H9 (cell line): ENCODE measurements at regions not wholly inside any gene's neighbourhood (a gene's known extent, or its start where the extent isn't known, plus 50 kb on each side); places are given as distances from the start of the nearest gene placed in this dataset.
A peak's percentile ranks its signal among the peaks of the same experiment; 100 is the strongest.

Experiments
- DNase-seq: peaks from one replicate; pipeline ENCODE4 v3.0.0-alpha.2; 2017
- H2AFZ ChIP-seq: one replicate; pipeline ENCODE4 v1.6.1; 2013; ENCODE audit warnings: mild to moderate bottlenecking, low read length, control low read depth, moderate library complexity
- H2AK5ac ChIP-seq: 2 replicates; pipeline ENCODE4 v1.6.1; 2013; ENCODE audit warnings: low read length, control low read depth, mixed read lengths; ENCODE audit not compliant: insufficient read length
- H2BK120ac ChIP-seq: one replicate; pipeline ENCODE4 v1.6.1; 2013; ENCODE audit warnings: low read depth, mild to moderate bottlenecking, low read length, control low read depth, inconsistent platforms; ENCODE audit not compliant: poor library complexity, severe bottlenecking
- H2BK12ac ChIP-seq: 2 replicates; pipeline ENCODE4 v1.6.1; 2013; ENCODE audit warnings: low read length, control low read depth, mixed read lengths, low read depth; ENCODE audit not compliant: insufficient read length
- H2BK15ac ChIP-seq: 2 replicates; pipeline ENCODE4 v1.6.1; 2013; ENCODE audit warnings: low read depth, low read length, control low read depth
- H2BK20ac ChIP-seq: one replicate; pipeline ENCODE4 v1.6.1; 2013; ENCODE audit warnings: low read depth, mild to moderate bottlenecking, low read length, control low read depth, inconsistent platforms; ENCODE audit not compliant: poor library complexity, severe bottlenecking
- H2BK5ac ChIP-seq: 2 replicates; pipeline ENCODE4 v1.6.1; 2013; ENCODE audit warnings: low read length, control low read depth, mixed read lengths; ENCODE audit not compliant: insufficient read length
- H3K14ac ChIP-seq: 2 replicates; pipeline ENCODE4 v1.6.1; 2013; ENCODE audit warnings: low read length, control low read depth; ENCODE audit not compliant: insufficient read depth
- H3K18ac ChIP-seq: 2 replicates; pipeline ENCODE4 v1.6.1; 2013; ENCODE audit warnings: low read depth, mild to moderate bottlenecking, mixed read lengths, low read length, control low read depth; ENCODE audit not compliant: insufficient read length
- H3K23ac ChIP-seq: 2 replicates; pipeline ENCODE4 v1.6.1; 2013; ENCODE audit warnings: low read length, control low read depth, mixed read lengths, low read depth; ENCODE audit not compliant: insufficient read length
- H3K23me2 ChIP-seq: 2 replicates; pipeline ENCODE4 v1.6.1; 2013; ENCODE audit warnings: low read depth, mild to moderate bottlenecking, mixed read lengths, low read length, control low read depth; ENCODE audit not compliant: insufficient read length, poor library complexity, severe bottlenecking
- H3K27ac ChIP-seq: 2 replicates; pipeline ENCODE4 v1.5.1; 2013; ENCODE audit warnings: low read length, control low read depth, mixed read lengths, low read depth; ENCODE audit not compliant: insufficient read length
- H3K27me3 ChIP-seq: 2 replicates; pipeline ENCODE4 v1.6.1; 2013; ENCODE audit warnings: low read length, control low read depth, inconsistent platforms; ENCODE audit not compliant: insufficient read depth
- H3K4ac ChIP-seq: 2 replicates; pipeline ENCODE4 v1.6.1; 2013; ENCODE audit warnings: low read depth, mild to moderate bottlenecking, control low read depth, inconsistent platforms, low read length, moderate library complexity
- H3K4me1 ChIP-seq: 2 replicates; pipeline ENCODE4 v1.6.1; 2013; ENCODE audit warnings: low read length, control low read depth, inconsistent platforms; ENCODE audit not compliant: insufficient read depth
- H3K4me2 ChIP-seq: 2 replicates; pipeline ENCODE4 v1.6.1; 2013; ENCODE audit warnings: low read length, control low read depth, mixed read lengths; ENCODE audit not compliant: insufficient read length, insufficient read depth
- H3K56ac ChIP-seq: 2 replicates; pipeline ENCODE4 v1.6.1; 2013; ENCODE audit warnings: low read depth, mild to moderate bottlenecking, mixed read lengths, low read length, control low read depth; ENCODE audit not compliant: insufficient read length
- H3K79me1 ChIP-seq: 2 replicates; pipeline ENCODE4 v1.6.1; 2013; ENCODE audit warnings: low read depth, mild to moderate bottlenecking, moderate library complexity, low read length, control low read depth, inconsistent platforms; ENCODE audit not compliant: insufficient read depth, poor library complexity, severe bottlenecking
- H3K79me2 ChIP-seq: 2 replicates; pipeline ENCODE4 v1.6.1; 2013; ENCODE audit warnings: low read length, control low read depth, inconsistent platforms; ENCODE audit not compliant: insufficient read depth
- H3K9ac ChIP-seq: 2 replicates; pipeline ENCODE4 v1.6.1; 2013; ENCODE audit warnings: low read length, control low read depth, mixed read lengths; ENCODE audit not compliant: insufficient read length; ENCODE audit errors: extremely low read depth
- H3K9me3 ChIP-seq: one replicate; pipeline ENCODE4 v1.6.1; 2013; ENCODE audit warnings: low read depth, low read length, inconsistent platforms; ENCODE audit not compliant: control insufficient read depth
- H3T11ph ChIP-seq: one replicate; pipeline ENCODE4 v1.6.1; 2013; ENCODE audit warnings: mild to moderate bottlenecking, low read length, control low read depth, inconsistent platforms
- H4K20me1 ChIP-seq: one replicate; pipeline ENCODE4 v1.6.1; 2013; ENCODE audit not compliant: control insufficient read depth, insufficient read length, insufficient read depth
- H4K5ac ChIP-seq: 2 replicates; pipeline ENCODE4 v1.6.1; 2013; ENCODE audit warnings: low read depth, mild to moderate bottlenecking, mixed read lengths, low read length, control low read depth; ENCODE audit not compliant: insufficient read length
- H4K8ac ChIP-seq: replicated peaks from 2 replicates; pipeline ENCODE4 v1.6.1; 2013; ENCODE audit warnings: low read length, control low read depth, mixed read lengths, low read depth; ENCODE audit not compliant: insufficient read length
- H4K91ac ChIP-seq: 2 replicates; pipeline ENCODE4 v1.6.1; 2013; ENCODE audit warnings: low read depth, mild to moderate bottlenecking, moderate library complexity, mixed read lengths, low read length, control low read depth; ENCODE audit not compliant: insufficient read length
- H3K27ac Mint-ChIP-seq, 3 experiments: 2 replicates in 2 of 3; 3 replicates in 1 of 3; pipeline ENCODE4 v1.8.0; 2020 to 2021; ENCODE audit warnings: mixed read lengths in 3 of 3, mild to moderate bottlenecking in 1 of 3, moderate library complexity in 1 of 3
- H3K27me3 Mint-ChIP-seq: 2 replicates; pipeline ENCODE4 v1.8.0; 2021; ENCODE audit warnings: low read depth, mild to moderate bottlenecking, moderate library complexity, mixed read lengths
- H3K36me3 Mint-ChIP-seq, 3 experiments: 2 replicates in 2 of 3; 3 replicates in 1 of 3; pipeline ENCODE4 v1.8.0; 2020 to 2021; ENCODE audit warnings: low read depth in 3 of 3, mixed read lengths in 3 of 3; ENCODE audit not compliant: insufficient read depth in 1 of 3
- H3K4me1 Mint-ChIP-seq, 2 experiments: 2 replicates each; pipeline ENCODE4 v1.8.0; 2020; ENCODE audit warnings: mixed read lengths in 2 of 2
- H3K4me3 Mint-ChIP-seq, 2 experiments: 2 replicates in 1 of 2; 3 replicates in 1 of 2; pipeline ENCODE4 v1.8.0; 2020 to 2021; ENCODE audit warnings: mild to moderate bottlenecking in 2 of 2, mixed read lengths in 2 of 2, moderate library complexity in 1 of 2
- H3K9me3 Mint-ChIP-seq, 2 experiments: 2 replicates in 1 of 2; 3 replicates in 1 of 2; pipeline ENCODE4 v1.8.0; 2020; ENCODE audit warnings: mild to moderate bottlenecking in 2 of 2, mixed read lengths in 2 of 2, moderate library complexity in 1 of 2
- WGBS: extraction: QIAGEN DNeasy Blood & Tissue Kit; methylation state at CpG from one replicate; pipeline ENCODE4 v1.1.7; 2013; ENCODE audit warnings: missing lambda C conversion rate, low lambda C conversion rate, mixed read lengths; ENCODE audit not compliant: insufficient read length; ENCODE audit errors: extremely low coverage; 5-methylcytosine and 5-hydroxymethylcytosine counted together
- TF ChIP-seq, protein P1 (sequence below): fragments of 200-600 bp; sonication (generic); conservative IDR thresholded peaks from 3 replicates; pipeline ENCODE4 v1.8.0; 2021; ENCODE audit warnings: antibody characterized with exemption, mild to moderate bottlenecking

DNA sequence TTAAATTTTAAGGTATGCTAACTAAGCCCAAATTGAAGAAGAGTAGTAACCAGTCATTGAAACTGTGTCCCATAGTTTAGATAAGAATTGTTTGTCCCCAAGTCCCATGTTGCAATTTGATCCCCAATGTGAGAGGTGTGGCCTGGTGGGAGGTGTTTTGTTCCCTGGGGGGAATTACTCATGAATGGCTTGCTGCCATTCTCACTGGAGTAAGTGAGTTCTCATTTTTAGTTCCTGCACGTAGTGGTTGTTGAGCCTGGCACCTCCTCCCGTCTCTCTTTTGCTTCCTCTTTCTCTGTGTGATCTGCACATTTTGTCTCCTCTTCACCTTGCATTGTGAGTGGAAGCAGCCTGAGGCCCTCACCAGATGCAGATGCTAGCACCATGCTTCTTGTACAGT, 1271.0 kb downstream of the NSUN3 start:
- H2AK5ac ChIP-seq: no peak overlapping the region
- no peak overlapping the region for H4K8ac ChIP-seq
- H2BK5ac ChIP-seq: no peak overlapping the region
- peaks cover 3% of the 10 kb centered on the region for H3K9me3 ChIP-seq
- H3K4me3 Mint-ChIP-seq: no peak overlapping the region
- no peak overlapping the region for H3K18ac ChIP-seq
- no peaks in the 10 kb centered on the region for H3K27me3 ChIP-seq
- H2BK15ac ChIP-seq: no peak overlapping the region
- H3K27ac Mint-ChIP-seq: peak overlapping the region in 1 of 3 experiments; percentile 15; a peak in 1 of 7 replicates
- peaks cover 0 to 8% (median 3%) of the 10 kb centered on the region in 3 experiments; a peak in 3 of 7 replicates for H3K36me3 Mint-ChIP-seq
- no peak overlapping the region for H3K14ac ChIP-seq
- H3K4me1 Mint-ChIP-seq: peaks cover 0 to 4% of the 10 kb centered on the region in 2 experiments; a peak in 2 of 4 replicates
- H3K79me2 ChIP-seq: no peaks in the 10 kb centered on the region
- no peak overlapping the region for H2BK12ac ChIP-seq
- no peak overlapping the region for H3K9ac ChIP-seq
- H3T11ph ChIP-seq: no peak overlapping the region
- no peaks in the 10 kb centered on the region for H4K20me1 ChIP-seq
- H3K4me2 ChIP-seq: no peak overlapping the region
- H2AFZ ChIP-seq: no peak overlapping the region
- peaks cover 4 to 6% of the 10 kb centered on the region in 2 experiments; a peak in 4 of 5 replicates for H3K9me3 Mint-ChIP-seq
- H3K79me1 ChIP-seq: no peaks in the 10 kb centered on the region
- no peak overlapping the region for H4K91ac ChIP-seq
- no peak overlapping the region for H2BK120ac ChIP-seq
- no peaks in the 10 kb centered on the region for H3K27me3 Mint-ChIP-seq
- no peaks in the 10 kb centered on the region for H3K4me1 ChIP-seq
- no peak overlapping the region for H4K5ac ChIP-seq
- H3K23ac ChIP-seq: no peak overlapping the region
- no CpG with 5 or more reads among the region's 2 CpGs for WGBS
- no peak overlapping the region for H2BK20ac ChIP-seq
- H3K56ac ChIP-seq: no peak overlapping the region
- H3K4ac ChIP-seq: no peak overlapping the region
- no peak for DNase-seq
- H3K23me2 ChIP-seq: no peaks in the 10 kb centered on the region
- H3K27ac ChIP-seq: no peak overlapping the region
- TF ChIP-seq, protein P1, sequence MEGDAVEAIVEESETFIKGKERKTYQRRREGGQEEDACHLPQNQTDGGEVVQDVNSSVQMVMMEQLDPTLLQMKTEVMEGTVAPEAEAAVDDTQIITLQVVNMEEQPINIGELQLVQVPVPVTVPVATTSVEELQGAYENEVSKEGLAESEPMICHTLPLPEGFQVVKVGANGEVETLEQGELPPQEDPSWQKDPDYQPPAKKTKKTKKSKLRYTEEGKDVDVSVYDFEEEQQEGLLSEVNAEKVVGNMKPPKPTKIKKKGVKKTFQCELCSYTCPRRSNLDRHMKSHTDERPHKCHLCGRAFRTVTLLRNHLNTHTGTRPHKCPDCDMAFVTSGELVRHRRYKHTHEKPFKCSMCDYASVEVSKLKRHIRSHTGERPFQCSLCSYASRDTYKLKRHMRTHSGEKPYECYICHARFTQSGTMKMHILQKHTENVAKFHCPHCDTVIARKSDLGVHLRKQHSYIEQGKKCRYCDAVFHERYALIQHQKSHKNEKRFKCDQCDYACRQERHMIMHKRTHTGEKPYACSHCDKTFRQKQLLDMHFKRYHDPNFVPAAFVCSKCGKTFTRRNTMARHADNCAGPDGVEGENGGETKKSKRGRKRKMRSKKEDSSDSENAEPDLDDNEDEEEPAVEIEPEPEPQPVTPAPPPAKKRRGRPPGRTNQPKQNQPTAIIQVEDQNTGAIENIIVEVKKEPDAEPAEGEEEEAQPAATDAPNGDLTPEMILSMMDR: no peak
